K562 (cell line): ENCODE measurements at regions not wholly inside any gene's neighbourhood (a gene's known extent, or its start where the extent isn't known, plus 50 kb on each side); places are given as distances from the start of the nearest gene placed in this dataset.

Source experiments
- KAT7 ChIP-seq: sonication (generic); formaldehyde crosslinking; IDR thresholded peaks from 2 replicates; pipeline ENCODE4 v1.8.0; 2022; ENCODE audit warnings: missing genetic modification reagents, mild to moderate bottlenecking, borderline replicate concordance
- KDM4B ChIP-seq, 2 experiments: fragments of 450-650 bp in 1 of 2; sonication (generic) in 1 of 2; IDR thresholded peaks; 2 replicates each; pipeline ENCODE4 v1.6.1; 2016 to 2017; ENCODE audit warnings: borderline replicate concordance in 2 of 2, antibody characterized with exemption in 1 of 2, low read depth in 1 of 2, mild to moderate bottlenecking in 1 of 2
- MTA3 ChIP-seq: fragments of 450-650 bp; formaldehyde crosslinking; IDR thresholded peaks from 2 replicates; pipeline ENCODE4 v1.6.1; 2017; ENCODE audit warnings: mild to moderate bottlenecking, borderline replicate concordance
- MYBL2 ChIP-seq, 2 experiments: fragments of 450-650 bp in 1 of 2; sonication (generic) in 1 of 2; formaldehyde crosslinking in 1 of 2; IDR thresholded peaks; 2 replicates each; pipeline versions ENCODE4 v1.6.1 to v1.8.1; 2017 to 2022; ENCODE audit warnings: borderline replicate concordance in 1 of 2, inconsistent platforms in 1 of 2, low read depth in 1 of 2, mild to moderate bottlenecking in 1 of 2, missing genetic modification reagents in 1 of 2, moderate library complexity in 1 of 2
- POLR2A ChIP-seq: fragments of 450-650 bp; conservative IDR thresholded peaks from 2 replicates; pipeline ENCODE4 v1.6.1; 2016
- SIN3A ChIP-seq, 2 experiments: fragments of 150-350 bp in 1 of 2; IDR thresholded peaks; 2 replicates each; pipeline ENCODE4 v1.6.1; 2011 to 2016; ENCODE audit warnings: borderline replicate concordance in 2 of 2, low read depth in 2 of 2, low read length in 2 of 2, mild to moderate bottlenecking in 2 of 2, moderate library complexity in 2 of 2; ENCODE audit not compliant: control insufficient read depth in 1 of 2
- ZNF274 ChIP-seq: IDR thresholded peaks from 2 replicates; pipeline ENCODE4 v1.6.1; 2011; ENCODE audit warnings: low read depth, mild to moderate bottlenecking, low read length, moderate library complexity, borderline replicate concordance
- TF ChIP-seq, protein P1 (sequence below), 3 experiments: IDR thresholded peaks in 2 of 3; conservative IDR thresholded peaks in 1 of 3; 2 replicates each; pipeline ENCODE4 v1.5.1; 2011 to 2012; ENCODE audit warnings: low read length in 3 of 3, mild to moderate bottlenecking in 3 of 3, control low read depth in 2 of 3, improper control_type of control experiment in 1 of 3, inconsistent platforms in 1 of 3, low read depth in 1 of 3, mixed read lengths in 1 of 3, moderate library complexity in 1 of 3; ENCODE audit not compliant: insufficient read depth in 2 of 3
- TF ChIP-seq, protein P2 (sequence below): fragments of 250-450 bp; sonication (Bioruptor Pico); IDR thresholded peaks from 2 replicates; pipeline ENCODE4 v1.8.0; 2022; ENCODE audit warnings: inconsistent platforms, mild to moderate bottlenecking, moderate library complexity, borderline replicate concordance
- TF ChIP-seq, protein P3 (sequence below): sonication (generic); formaldehyde crosslinking; IDR thresholded peaks from 2 replicates; pipeline ENCODE4 v1.8.1; 2023; ENCODE audit warnings: mild to moderate bottlenecking, missing genetic modification reagents

DNA sequence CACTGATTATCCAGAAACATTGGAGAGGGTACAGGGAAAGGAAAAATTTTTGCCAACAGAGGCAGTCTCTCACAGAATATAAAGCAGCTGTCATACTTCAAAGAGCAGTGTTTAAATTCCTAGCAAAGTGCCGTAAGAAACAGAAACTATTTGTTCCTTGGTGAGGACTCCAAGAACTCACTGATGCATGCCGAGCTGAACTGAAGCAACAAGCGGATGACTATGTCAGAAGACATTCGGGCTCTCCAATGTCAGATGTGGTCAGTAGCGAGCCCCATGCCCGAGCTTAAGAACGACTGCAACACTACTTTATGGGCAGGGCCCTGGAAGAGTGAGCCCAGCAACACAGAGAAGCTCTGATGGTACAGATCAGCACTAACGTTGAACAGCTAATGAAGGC is 54.7 kb downstream of the OR2B6 start:
- TF ChIP-seq KDM4B (IDR thresholded peaks at IDR 0.05; ENCODE audit: borderline replicate concordance in 2 of 2, low read depth in 1 of 2), result no peak
- TF ChIP-seq, protein P1, sequence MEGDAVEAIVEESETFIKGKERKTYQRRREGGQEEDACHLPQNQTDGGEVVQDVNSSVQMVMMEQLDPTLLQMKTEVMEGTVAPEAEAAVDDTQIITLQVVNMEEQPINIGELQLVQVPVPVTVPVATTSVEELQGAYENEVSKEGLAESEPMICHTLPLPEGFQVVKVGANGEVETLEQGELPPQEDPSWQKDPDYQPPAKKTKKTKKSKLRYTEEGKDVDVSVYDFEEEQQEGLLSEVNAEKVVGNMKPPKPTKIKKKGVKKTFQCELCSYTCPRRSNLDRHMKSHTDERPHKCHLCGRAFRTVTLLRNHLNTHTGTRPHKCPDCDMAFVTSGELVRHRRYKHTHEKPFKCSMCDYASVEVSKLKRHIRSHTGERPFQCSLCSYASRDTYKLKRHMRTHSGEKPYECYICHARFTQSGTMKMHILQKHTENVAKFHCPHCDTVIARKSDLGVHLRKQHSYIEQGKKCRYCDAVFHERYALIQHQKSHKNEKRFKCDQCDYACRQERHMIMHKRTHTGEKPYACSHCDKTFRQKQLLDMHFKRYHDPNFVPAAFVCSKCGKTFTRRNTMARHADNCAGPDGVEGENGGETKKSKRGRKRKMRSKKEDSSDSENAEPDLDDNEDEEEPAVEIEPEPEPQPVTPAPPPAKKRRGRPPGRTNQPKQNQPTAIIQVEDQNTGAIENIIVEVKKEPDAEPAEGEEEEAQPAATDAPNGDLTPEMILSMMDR (IDR thresholded peaks at IDR 0.05 in 2 of 3, conservative IDR thresholded peaks at IDR 0.05 in 1 of 3; ENCODE audit: insufficient read depth in 2 of 3, low read depth in 1 of 3, low read length in 3 of 3), result no peak
- no peak for TF ChIP-seq MYBL2 (IDR thresholded peaks at IDR 0.05; ENCODE audit: low read depth)
- TF ChIP-seq MYBL2 (CRISPR knock-in tag; IDR thresholded peaks at IDR 0.05; ENCODE audit: borderline replicate concordance), result no peak
- no peak for TF ChIP-seq POLR2A
- no peak for TF ChIP-seq ZNF274
- TF ChIP-seq, protein P2, sequence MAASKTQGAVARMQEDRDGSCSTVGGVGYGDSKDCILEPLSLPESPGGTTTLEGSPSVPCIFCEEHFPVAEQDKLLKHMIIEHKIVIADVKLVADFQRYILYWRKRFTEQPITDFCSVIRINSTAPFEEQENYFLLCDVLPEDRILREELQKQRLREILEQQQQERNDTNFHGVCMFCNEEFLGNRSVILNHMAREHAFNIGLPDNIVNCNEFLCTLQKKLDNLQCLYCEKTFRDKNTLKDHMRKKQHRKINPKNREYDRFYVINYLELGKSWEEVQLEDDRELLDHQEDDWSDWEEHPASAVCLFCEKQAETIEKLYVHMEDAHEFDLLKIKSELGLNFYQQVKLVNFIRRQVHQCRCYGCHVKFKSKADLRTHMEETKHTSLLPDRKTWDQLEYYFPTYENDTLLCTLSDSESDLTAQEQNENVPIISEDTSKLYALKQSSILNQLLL (CRISPR knock-in tag), result no peak
- TF ChIP-seq, protein P3, sequence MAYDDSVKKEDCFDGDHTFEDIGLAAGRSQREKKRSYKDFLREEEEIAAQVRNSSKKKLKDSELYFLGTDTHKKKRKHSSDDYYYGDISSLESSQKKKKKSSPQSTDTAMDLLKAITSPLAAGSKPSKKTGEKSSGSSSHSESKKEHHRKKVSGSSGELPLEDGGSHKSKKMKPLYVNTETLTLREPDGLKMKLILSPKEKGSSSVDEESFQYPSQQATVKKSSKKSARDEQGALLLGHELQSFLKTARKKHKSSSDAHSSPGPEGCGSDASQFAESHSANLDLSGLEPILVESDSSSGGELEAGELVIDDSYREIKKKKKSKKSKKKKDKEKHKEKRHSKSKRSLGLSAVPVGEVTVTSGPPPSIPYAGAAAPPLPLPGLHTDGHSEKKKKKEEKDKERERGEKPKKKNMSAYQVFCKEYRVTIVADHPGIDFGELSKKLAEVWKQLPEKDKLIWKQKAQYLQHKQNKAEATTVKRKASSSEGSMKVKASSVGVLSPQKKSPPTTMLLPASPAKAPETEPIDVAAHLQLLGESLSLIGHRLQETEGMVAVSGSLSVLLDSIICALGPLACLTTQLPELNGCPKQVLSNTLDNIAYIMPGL, result no peak
- no peak for TF ChIP-seq SIN3A (IDR thresholded peaks at IDR 0.05; ENCODE audit: borderline replicate concordance in 2 of 2, control insufficient read depth in 1 of 2, low read depth in 2 of 2, low read length in 2 of 2)
- no peak for TF ChIP-seq KAT7 (CRISPR knock-in tag)
- no peak for TF ChIP-seq MTA3
